Mesothelial cell of epicardium (in vitro differentiated cells): ENCODE measurements at regions not wholly inside any gene's neighbourhood (a gene's known extent, or its start where the extent isn't known, plus 50 kb on each side); places are given as distances from the start of the nearest gene placed in this dataset.
"Not testable (repeated sequence)": the region's sequence is repeated elsewhere in the genome, so short reads cannot be mapped to it uniquely, and the experiment has no call there.

Source experiments
- DNase-seq, 2 experiments: peaks; one replicate each; pipeline ENCODE4 v3.0.0; 2021; ENCODE audit warnings: low spot score in 2 of 2; ENCODE audit not compliant: unreplicated experiment in 2 of 2
- H3K27ac Mint-ChIP-seq: 2 replicates; pipeline ENCODE4 v1.8.0; 2021; ENCODE audit warnings: mixed read lengths
- H3K27me3 Mint-ChIP-seq: 2 replicates; pipeline ENCODE4 v1.8.0; 2021; ENCODE audit warnings: low read depth, mixed read lengths
- H3K36me3 Mint-ChIP-seq: 2 replicates; pipeline ENCODE4 v1.8.0; 2021; ENCODE audit warnings: mixed read lengths
- H3K4me1 Mint-ChIP-seq: 2 replicates; pipeline ENCODE4 v1.8.0; 2021; ENCODE audit warnings: mixed read lengths
- H3K4me3 Mint-ChIP-seq: 2 replicates; pipeline ENCODE4 v1.8.0; 2021; ENCODE audit warnings: mild to moderate bottlenecking, moderate library complexity, mixed read lengths
- H3K9me3 Mint-ChIP-seq: 2 replicates; pipeline ENCODE4 v1.8.0; 2021; ENCODE audit warnings: mixed read lengths
- CTCF ChIP-seq: fragments of 200-600 bp; sonication (generic); IDR thresholded peaks from one replicate; pipeline ENCODE4 v1.5.0; 2021; ENCODE audit warnings: antibody characterized with exemption; ENCODE audit not compliant: unreplicated experiment

- Mint-ChIP-seq H3K4me3 (no peak overlapping the region), H3K27ac (no peak overlapping the region), H3K4me1 (peaks cover 56% of the 10 kb centered on the region), H3K27me3 (no peaks in the 10 kb centered on the region), H3K36me3 (no peaks in the 10 kb centered on the region), H3K9me3 (peaks cover 5% of the 10 kb centered on the region)
- TF ChIP-seq CTCF = no peak
- no peak for DNase-seq
Measured at GRCh38 chr9:75541734-75542133, 348.7 kb upstream of the PCSK5 start.

GRCh38 chr9:75544815-75545214, 345.7 kb upstream of the PCSK5 start:
- no peak for DNase-seq
- no peak for TF ChIP-seq CTCF
- Mint-ChIP-seq H3K4me3 (no peak overlapping the region), H3K27me3 (peaks cover 3% of the 10 kb centered on the region), H3K27ac (no peak overlapping the region), H3K36me3 (no peaks in the 10 kb centered on the region), H3K4me1 (peaks cover 49% of the 10 kb centered on the region), H3K9me3 (peaks cover 9% of the 10 kb centered on the region)

- no peaks in the 10 kb centered on the region for H3K36me3 Mint-ChIP-seq
- no peak overlapping the region for H3K27ac Mint-ChIP-seq
- H3K9me3 Mint-ChIP-seq = peaks cover 9% of the 10 kb centered on the region
- H3K4me3 Mint-ChIP-seq = no peak overlapping the region
- DNase-seq = no peak
- H3K27me3 Mint-ChIP-seq = peaks cover 3% of the 10 kb centered on the region
- TF ChIP-seq CTCF = no peak
- peaks cover 45% of the 10 kb centered on the region for H3K4me1 Mint-ChIP-seq
Measured at GRCh38 chr9:75545287-75545686, 345.2 kb upstream of the PCSK5 start.

GRCh38 chr9:75548871-75549270, 341.6 kb upstream of the PCSK5 start:
- Mint-ChIP-seq H3K36me3 (no peaks in the 10 kb centered on the region), H3K27me3 (peaks cover 3% of the 10 kb centered on the region), H3K4me3 (no peak overlapping the region), H3K4me1 (peaks cover 25% of the 10 kb centered on the region), H3K9me3 (peaks cover 9% of the 10 kb centered on the region), H3K27ac (no peak overlapping the region)
- no peak for DNase-seq
- TF ChIP-seq CTCF = no peak

- H3K27me3 Mint-ChIP-seq = peaks cover 3% of the 10 kb centered on the region
- peaks cover 10% of the 10 kb centered on the region for H3K9me3 Mint-ChIP-seq
- no peak overlapping the region for H3K27ac Mint-ChIP-seq
- no peaks in the 10 kb centered on the region for H3K36me3 Mint-ChIP-seq
- no peaks in the 10 kb centered on the region for H3K4me1 Mint-ChIP-seq
- TF ChIP-seq CTCF = no peak
- DNase-seq = no peak
- H3K4me3 Mint-ChIP-seq = no peak overlapping the region
Measured at GRCh38 chr9:75551861-75552260, 338.6 kb upstream of the PCSK5 start.

GRCh38 chr9:75552941-75553340, 337.5 kb upstream of the PCSK5 start:
- Mint-ChIP-seq H3K36me3 (no peaks in the 10 kb centered on the region), H3K9me3 (peaks cover 15% of the 10 kb centered on the region), H3K4me1 (no peaks in the 10 kb centered on the region), H3K27ac (no peak overlapping the region), H3K4me3 (no peak overlapping the region), H3K27me3 (peaks cover 3% of the 10 kb centered on the region)
- TF ChIP-seq CTCF = no peak
- DNase-seq = no peak

- H3K4me1 Mint-ChIP-seq = peaks cover 12% of the 10 kb centered on the region
- peaks cover 34% of the 10 kb centered on the region for H3K9me3 Mint-ChIP-seq
- H3K27me3 Mint-ChIP-seq, H3K27ac Mint-ChIP-seq, H3K4me3 Mint-ChIP-seq, DNase-seq: not testable (repeated sequence)
- peaks cover 11% of the 10 kb centered on the region for H3K36me3 Mint-ChIP-seq
Measured at GRCh38 chr9:75566813-75567212, 323.7 kb upstream of the PCSK5 start.
